Testis (tissue), 2 donors: ENCODE measurements at regions not wholly inside any gene's neighbourhood (a gene's known extent, or its start where the extent isn't known, plus 50 kb on each side); places are given as distances from the start of the nearest gene placed in this dataset.

Experiments used
- DNase-seq: peaks from one replicate; pipeline ENCODE4 v3.0.0-alpha.2; 2019
- H3K27ac ChIP-seq, 2 donors: fragments of 200-600 bp; sonication (generic); one replicate each; pipeline ENCODE4 v1.5.1; 2019
- H3K27me3 ChIP-seq: fragments of 200-600 bp; sonication (generic); one replicate; pipeline ENCODE4 v1.5.1; 2019
- H3K36me3 ChIP-seq: fragments of 200-600 bp; sonication (generic); one replicate; pipeline ENCODE4 v1.5.1; 2017; ENCODE audit warnings: low read depth; ENCODE audit errors: missing control alignments
- H3K4me1 ChIP-seq: fragments of 200-600 bp; sonication (generic); one replicate; pipeline ENCODE4 v1.5.1; 2019
- H3K4me3 ChIP-seq, 2 donors: fragments of 200-600 bp; sonication (generic); one replicate each; pipeline ENCODE4 v1.5.1; 2017 to 2019
- H3K9me3 ChIP-seq: fragments of 200-600 bp; sonication (generic); one replicate; pipeline ENCODE4 v1.5.1; 2017
- CTCF ChIP-seq, 3 experiments: fragments of 450-650 bp in 2 of 3; fragments of 200-600 bp in 1 of 3; sonication (generic) in 1 of 3; IDR thresholded peaks; one replicate each; pipeline ENCODE4 v1.5.1; 2016 to 2019; ENCODE audit warnings: antibody characterized with exemption in 3 of 3, mild to moderate bottlenecking in 2 of 3, moderate library complexity in 1 of 3
- POLR2A ChIP-seq: fragments of 450-650 bp; IDR thresholded peaks from one replicate; pipeline ENCODE4 v1.6.1; 2017; ENCODE audit warnings: antibody characterized with exemption, mild to moderate bottlenecking, moderate library complexity
- WGBS, 2 donors: methylation state at CpG; one replicate each; pipeline ENCODE4 v1.1.5; 2018; 5-methylcytosine and 5-hydroxymethylcytosine counted together
- intact Hi-C: fragments of 100-400 bp; cut with DNase I; formaldehyde crosslinking; loops from one replicate; pipeline ENCODE4 v1.15.1; 2023; ENCODE audit warnings: low total_unique reads

- 82 to 89% methylated on average over 3 of the region's 3 CpGs for WGBS, 2 donors
- Histone ChIP-seq H3K27me3 (no peaks in the 10 kb centered on the region), H3K4me3 (no peak overlapping the region), H3K9me3 (no peaks in the 10 kb centered on the region), H3K4me1 (no peaks in the 10 kb centered on the region), H3K27ac (no peak overlapping the region), H3K36me3 (no peaks in the 10 kb centered on the region)
- DNase-seq, result no peak
- intact Hi-C loops, result no loop called here
- TF ChIP-seq CTCF (IDR thresholded peaks at IDR 0.05) (no peak), POLR2A (no peak)
These were observed 104.4 kb upstream of the FAM180A start for GRCh38 chr7:135853008-135853407.

GRCh38 chr7:135847242-135847641 is 98.6 kb upstream of the FAM180A start:
- H3K36me3 ChIP-seq, result no peaks in the 10 kb centered on the region
- intact Hi-C loops, result no loop called here
- WGBS, 2 donors, result 87 to 93% methylated on average over 2 of the region's 2 CpGs
- no peaks in the 10 kb centered on the region for H3K4me1 ChIP-seq
- no peak for DNase-seq
- no peaks in the 10 kb centered on the region for H3K27me3 ChIP-seq
- TF ChIP-seq POLR2A, result no peak
- no peak for TF ChIP-seq CTCF (IDR thresholded peaks at IDR 0.05)
- no peaks in the 10 kb centered on the region for H3K9me3 ChIP-seq
- no peak overlapping the region for H3K4me3 ChIP-seq
- H3K27ac ChIP-seq, result no peak overlapping the region

- H3K4me1 ChIP-seq, result no peaks in the 10 kb centered on the region
- TF ChIP-seq CTCF (IDR thresholded peaks at IDR 0.05), result no peak
- no peak for TF ChIP-seq POLR2A
- H3K36me3 ChIP-seq, result no peaks in the 10 kb centered on the region
- H3K4me3 ChIP-seq, result no peak overlapping the region
- no peaks in the 10 kb centered on the region for H3K27me3 ChIP-seq
- WGBS, 2 donors, result 93 to 96% methylated on average over 5 of the region's 5 CpGs
- DNase-seq, result no peak
- no peak overlapping the region for H3K27ac ChIP-seq
- intact Hi-C loops, result no loop called here
- no peaks in the 10 kb centered on the region for H3K9me3 ChIP-seq
These were observed 97.7 kb upstream of the FAM180A start for GRCh38 chr7:135846339-135846738.

GRCh38 chr7:135845415-135846075 is 96.9 kb upstream of the FAM180A start:
- H3K36me3 ChIP-seq, result no peaks in the 10 kb centered on the region
- 76 to 92% methylated on average over 3 of the region's 3 CpGs for WGBS, 2 donors
- H3K4me3 ChIP-seq, result no peak overlapping the region
- DNase-seq, result no peak
- H3K9me3 ChIP-seq, result no peaks in the 10 kb centered on the region
- no peaks in the 10 kb centered on the region for H3K27me3 ChIP-seq
- intact Hi-C loops, result no loop called here
- H3K27ac ChIP-seq, result no peak overlapping the region
- no peaks in the 10 kb centered on the region for H3K4me1 ChIP-seq
- TF ChIP-seq CTCF (IDR thresholded peaks at IDR 0.05), result no peak
- TF ChIP-seq POLR2A, result no peak

- Histone ChIP-seq H3K27ac (no peak overlapping the region), H3K4me1 (no peaks in the 10 kb centered on the region), H3K36me3 (no peaks in the 10 kb centered on the region), H3K27me3 (no peaks in the 10 kb centered on the region), H3K9me3 (no peaks in the 10 kb centered on the region), H3K4me3 (no peak overlapping the region)
- DNase-seq, result no peak
- TF ChIP-seq POLR2A (no peak), CTCF (IDR thresholded peaks at IDR 0.05) (no peak)
- 95 to 97% methylated on average over 5 of the region's 5 CpGs for WGBS, 2 donors
- intact Hi-C loops, result no loop called here
These were observed 96.3 kb upstream of the FAM180A start for GRCh38 chr7:135844903-135845302.
